Endothelial cell of umbilical vein (primary cell): ENCODE measurements at regions not wholly inside any gene's neighbourhood (a gene's known extent, or its start where the extent isn't known, plus 50 kb on each side); places are given as distances from the start of the nearest gene placed in this dataset.

ENCODE experiments used
- BruUV-seq: library from RNA; stranded (reverse); fragments of 400-500 nt; replicated peaks from 2 replicates; lab custom pipeline; 2021; lab: Mats Ljungman, UMichigan
- CTCF ChIA-PET: fragments of 300-600, 350-600 bp; sonication (Branson Sonifier 250); formaldehyde crosslinking; loops from one replicate; lab custom pipeline; 2021; ENCODE audit warnings: antibody characterized with exemption, inconsistent platforms; lab: Charles Lee
- POLR2A ChIA-PET: fragments of 300-600, 350-600 bp; sonication (Branson Sonifier 250); formaldehyde crosslinking; loops from one replicate; lab custom pipeline; 2021; ENCODE audit warnings: antibody characterized with exemption, inconsistent platforms; lab: Charles Lee
- DNase-seq: peaks from one replicate; pipeline ENCODE4 v3.0.0-alpha.2; 2011; ENCODE audit warnings: low read depth, low spot score
- FAIRE-seq: peaks from 2 replicates; lab custom pipeline; 2011; peaks lifted over from hg19 to GRCh38; lab: Jason Lieb, UNC
- H2AFZ ChIP-seq: 2 replicates; pipeline ENCODE4 v1.6.0; 2012; ENCODE audit warnings: low read depth, low read length, control low read depth, inconsistent platforms
- H3K27ac ChIP-seq: 2 replicates; pipeline ENCODE4 v1.5.1; 2011; ENCODE audit warnings: low read depth, mild to moderate bottlenecking, control low read depth, low read length, moderate library complexity; ENCODE audit not compliant: insufficient read depth
- H3K27me3 ChIP-seq, 2 experiments: 2 replicates each; pipeline versions ENCODE4 v1.6.0 to v1.6.1; 2011; ENCODE audit warnings: low read length in 2 of 2, mixed read lengths in 1 of 2; ENCODE audit not compliant: control insufficient read depth in 2 of 2, insufficient read depth in 2 of 2
- H3K36me3 ChIP-seq, 2 experiments: 2 replicates in 1 of 2; 3 replicates in 1 of 2; pipeline ENCODE4 v1.5.1; 2011; ENCODE audit warnings: low read length in 2 of 2, mild to moderate bottlenecking in 1 of 2, moderate library complexity in 1 of 2; ENCODE audit not compliant: control insufficient read depth in 2 of 2, insufficient read depth in 2 of 2; ENCODE audit errors: extremely low read depth in 1 of 2
- H3K4me1 ChIP-seq: 3 replicates; pipeline ENCODE4 v1.5.1; 2011; ENCODE audit warnings: mild to moderate bottlenecking, low read length; ENCODE audit not compliant: control insufficient read depth, insufficient read depth; ENCODE audit errors: extremely low read depth
- H3K4me2 ChIP-seq: 2 replicates; pipeline ENCODE4 v1.6.1; 2011; ENCODE audit warnings: low read length, control low read depth, mixed read lengths; ENCODE audit not compliant: insufficient read depth
- H3K4me3 ChIP-seq, 3 experiments: fragments of 200-600 bp in 1 of 3; sonication (generic), shearing (Covaris generic) in 1 of 3; replicated peaks in 1 of 3; 2 replicates each; pipeline ENCODE4 v1.5.1; 2011 to 2016; ENCODE audit warnings: control low read depth in 3 of 3, low read length in 3 of 3, mild to moderate bottlenecking in 2 of 3, inconsistent platforms in 1 of 3, low read depth in 1 of 3, moderate library complexity in 1 of 3; ENCODE audit not compliant: insufficient read depth in 1 of 3
- H3K79me2 ChIP-seq: 2 replicates; pipeline ENCODE4 v1.6.0; 2012; ENCODE audit warnings: low read length, inconsistent platforms; ENCODE audit not compliant: control insufficient read depth, insufficient read depth
- H3K9ac ChIP-seq: replicated peaks from 2 replicates; pipeline ENCODE3; 2011; ENCODE audit warnings: low read length, control low read depth; ENCODE audit not compliant: insufficient read depth; ENCODE audit errors: extremely low read depth
- H3K9me1 ChIP-seq: replicated peaks from 3 replicates; pipeline ENCODE4 v1.6.0; 2011; ENCODE audit warnings: mild to moderate bottlenecking, low read length; ENCODE audit not compliant: control insufficient read depth, insufficient read depth; ENCODE audit errors: extremely low read depth
- H3K9me3 ChIP-seq: replicated peaks from 2 replicates; pipeline ENCODE4 v1.5.1; 2012; ENCODE audit warnings: low read length, inconsistent platforms; ENCODE audit not compliant: control insufficient read depth, insufficient read depth
- H4K20me1 ChIP-seq: replicated peaks from 2 replicates; pipeline ENCODE3; 2011; ENCODE audit warnings: mild to moderate bottlenecking, low read length; ENCODE audit not compliant: control insufficient read depth, insufficient read depth; ENCODE audit errors: extremely low read depth
- CTCF ChIP-seq, 2 donors: IDR thresholded peaks; 1 replicate in 1 of 2; 2 replicates in 1 of 2; pipeline ENCODE4 v1.5.1; 2011; ENCODE audit warnings: low read length in 2 of 2, mild to moderate bottlenecking in 2 of 2, moderate library complexity in 2 of 2, control low read depth in 1 of 2, inconsistent platforms in 1 of 2, low read depth in 1 of 2; ENCODE audit not compliant: insufficient read depth in 1 of 2; ENCODE audit errors: extremely low read depth in 1 of 2
- EZH2 ChIP-seq: IDR thresholded peaks from 2 replicates; pipeline ENCODE4 v1.6.1; 2012; ENCODE audit warnings: borderline replicate concordance, low read depth, mild to moderate bottlenecking, moderate library complexity, low read length, inconsistent platforms; ENCODE audit not compliant: severe bottlenecking
- FOS ChIP-seq: IDR thresholded peaks from 2 replicates; pipeline ENCODE4 v1.6.1; 2011; ENCODE audit warnings: mild to moderate bottlenecking, low read length, moderate library complexity, borderline replicate concordance; ENCODE audit not compliant: insufficient read depth
- GATA2 ChIP-seq: IDR thresholded peaks from 2 replicates; pipeline ENCODE4 v1.7.0; 2011; ENCODE audit warnings: low read depth, mild to moderate bottlenecking, moderate library complexity, mixed read lengths, low read length; ENCODE audit not compliant: insufficient read length, insufficient read depth
- JUN ChIP-seq: IDR thresholded peaks from 2 replicates; pipeline ENCODE4 v1.6.1; 2011; ENCODE audit warnings: borderline replicate concordance, low read depth; ENCODE audit not compliant: insufficient read length, insufficient read depth
- MAX ChIP-seq: IDR thresholded peaks from 2 replicates; pipeline ENCODE4 v1.6.1; 2011; ENCODE audit not compliant: insufficient read depth, insufficient read length
- MYC ChIP-seq: IDR thresholded peaks from one replicate; pipeline ENCODE4 v1.6.1; 2011; ENCODE audit warnings: mild to moderate bottlenecking, low read depth, low read length
- POLR2A ChIP-seq: IDR thresholded peaks from 2 replicates; pipeline ENCODE4 v1.6.1; 2012; ENCODE audit warnings: low read depth, mild to moderate bottlenecking, control low read depth, low read length
- POLR2AphosphoS5 ChIP-seq: IDR thresholded peaks from 2 replicates; pipeline ENCODE4 v1.6.1; 2012; ENCODE audit warnings: low read depth, mild to moderate bottlenecking, control low read depth, low read length, moderate library complexity; ENCODE audit not compliant: insufficient read depth
- dilution Hi-C: fragments of 300-500 bp; cut with MboI; formaldehyde crosslinking; loops from one replicate; pipeline ENCODE4 v1.15.0; 2019; ENCODE audit warnings: low sequenced_read_pairs; ENCODE audit not compliant: extremely low pct_ligation_motif_present
- intact Hi-C: fragments of 100-400 bp; cut with micrococcal nuclease; formaldehyde crosslinking; loops from one replicate; pipeline ENCODE4 v1.10.0; 2022

- intact Hi-C loops (no loop called here), dilution Hi-C loops (no loop called here)
- TF ChIP-seq MAX (no peak), CTCF (IDR thresholded peaks at IDR 0.05; ENCODE audit: extremely low read depth in 1 of 2, insufficient read depth in 1 of 2, low read depth in 1 of 2, low read length in 2 of 2) (no peak), POLR2AphosphoS5 (no peak), JUN (no peak), EZH2 (no peak), MYC (no peak), FOS (no peak), GATA2 (no peak), POLR2A (no peak)
- CTCF ChIA-PET = no interaction called here
- no peaks in the 10 kb centered on the region for H3K36me3 ChIP-seq
- POLR2A ChIA-PET = no interaction called here
- no peaks in the 10 kb centered on the region for H3K9me1 ChIP-seq
- no peaks in the 10 kb centered on the region for H4K20me1 ChIP-seq
- no peak for FAIRE-seq
- no peaks in the 10 kb centered on the region for H3K27me3 ChIP-seq
- H2AFZ ChIP-seq = no peak overlapping the region
- no peak overlapping the region for H3K4me2 ChIP-seq
- H3K9ac ChIP-seq = no peak overlapping the region
- H3K79me2 ChIP-seq = no peaks in the 10 kb centered on the region
- no TSS peak for BruUV-seq
- H3K9me3 ChIP-seq = no peaks in the 10 kb centered on the region
- H3K4me1 ChIP-seq = no peaks in the 10 kb centered on the region
- DNase-seq = no peak
- no peak overlapping the region for H3K27ac ChIP-seq
- H3K4me3 ChIP-seq = no peak overlapping the region
Measured at GRCh38 chr1:222107267-222107666, 365.4 kb upstream of the DUSP10 start.
